ENCODE measurements at regions not wholly inside any gene's neighbourhood (a gene's known extent, or its start where the extent isn't known, plus 50 kb on each side); places are given as distances from the start of the nearest gene placed in this dataset.

- no peak for DNase-seq
Observed at GRCh38 chr11:111089759-111090158, 155.8 kb upstream of the POU2AF2 start.

GRCh38 chr11:111088847-111089355 lies 156.6 kb upstream of the POU2AF2 start:
- no peak for DNase-seq

DNA sequence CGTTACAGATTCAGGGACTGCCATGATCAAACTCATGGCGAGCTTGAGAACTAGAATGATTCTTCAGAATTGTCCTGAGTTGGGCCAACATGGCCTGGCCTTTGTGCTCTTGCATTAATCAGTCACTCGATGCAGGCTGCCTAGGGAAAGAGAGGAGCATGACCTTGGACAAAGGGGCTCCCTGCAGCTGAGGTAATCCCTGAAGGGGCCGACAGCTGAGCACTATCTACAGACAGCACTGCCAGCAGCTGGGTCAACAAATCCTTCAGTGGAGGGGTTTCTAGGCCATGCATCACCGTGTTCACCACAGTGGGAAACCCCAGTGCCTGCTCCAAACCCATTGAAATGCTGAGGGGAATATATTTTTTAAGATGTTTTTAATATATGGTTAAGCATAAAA lies 159.5 kb upstream of the POU2AF2 start:
- no peak for DNase-seq

GRCh38 chr11:111082664-111083063 lies 162.9 kb upstream of the POU2AF2 start:
- no peak for DNase-seq

DNA sequence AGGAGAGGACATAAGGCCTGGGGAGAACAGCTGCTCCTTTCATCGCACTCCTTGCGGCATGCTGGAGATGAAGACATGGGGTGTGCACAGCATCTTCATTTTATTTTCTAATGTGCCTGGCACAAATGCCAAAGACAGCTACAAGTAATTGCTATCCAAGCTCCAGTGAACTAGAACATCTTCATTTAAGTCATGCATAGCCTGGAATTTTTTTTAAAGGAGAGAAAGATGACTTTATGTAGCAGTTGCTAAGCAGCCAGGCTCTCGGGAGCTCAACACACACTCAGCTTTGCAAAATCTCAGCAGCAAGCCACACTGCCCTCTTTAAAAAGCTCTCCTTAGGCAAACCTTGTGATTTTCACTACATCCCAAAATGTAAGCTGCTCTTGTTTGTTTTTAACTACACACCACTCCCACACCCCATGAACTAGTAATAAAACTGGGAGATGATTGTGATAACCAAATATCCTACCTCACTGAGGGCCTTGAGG lies 164.5 kb upstream of the POU2AF2 start:
- no peak for DNase-seq

GRCh38 chr11:111077530-111078322 lies 167.8 kb upstream of the POU2AF2 start:
- DNase-seq, result no peak

DNA sequence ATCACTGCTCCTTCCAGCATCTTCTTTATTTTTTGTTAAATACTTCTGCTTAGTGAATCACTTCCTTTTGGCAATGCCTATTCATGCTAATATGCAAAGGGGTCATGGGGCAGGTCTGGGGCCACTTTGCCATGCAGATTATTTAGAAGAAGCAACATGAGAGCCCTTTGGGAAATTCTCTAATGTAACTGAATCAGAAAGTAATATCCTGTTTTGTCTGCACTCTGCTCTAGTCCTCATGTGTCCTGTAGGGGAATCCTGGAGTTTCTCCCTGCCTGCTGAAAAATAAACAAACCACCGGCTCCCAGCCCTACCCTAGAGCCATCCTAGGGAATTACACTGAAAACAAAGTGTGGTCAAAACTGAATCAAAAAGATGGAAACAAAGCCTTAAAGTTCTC lies 176.5 kb upstream of the POU2AF2 start:
- DNase-seq, result no peak

- DNase-seq, result no peak
Observed at GRCh38 chr11:111067994-111068393, 177.5 kb upstream of the POU2AF2 start.

DNA sequence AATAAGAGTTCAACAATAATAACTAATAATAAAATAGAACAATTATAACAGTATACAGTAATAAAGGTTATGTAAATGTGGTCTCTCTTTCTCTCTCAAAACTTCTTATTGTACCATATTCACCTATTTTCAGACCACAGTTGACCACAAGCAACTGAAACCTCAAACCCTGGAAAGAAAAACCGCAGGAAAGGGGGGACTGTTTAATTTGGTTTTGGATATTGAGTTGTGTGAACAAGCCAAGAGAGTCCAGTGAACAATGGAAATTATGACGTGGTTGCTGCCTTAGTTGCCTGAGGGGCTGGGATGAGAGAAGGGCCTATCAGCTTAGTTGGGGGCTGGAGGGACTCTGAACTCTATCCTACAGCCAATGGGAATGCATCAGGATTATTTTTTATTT lies 178.7 kb upstream of the POU2AF2 start:
- no peak for DNase-seq

- no peak for DNase-seq
Observed at GRCh38 chr11:111063726-111064517, 181.6 kb upstream of the POU2AF2 start.

- no peak for DNase-seq
Observed at GRCh38 chr11:111062420-111062819, 183.1 kb upstream of the POU2AF2 start.

GRCh38 chr11:111059726-111060125 lies 185.8 kb upstream of the POU2AF2 start:
- DNase-seq, result no peak

DNA sequence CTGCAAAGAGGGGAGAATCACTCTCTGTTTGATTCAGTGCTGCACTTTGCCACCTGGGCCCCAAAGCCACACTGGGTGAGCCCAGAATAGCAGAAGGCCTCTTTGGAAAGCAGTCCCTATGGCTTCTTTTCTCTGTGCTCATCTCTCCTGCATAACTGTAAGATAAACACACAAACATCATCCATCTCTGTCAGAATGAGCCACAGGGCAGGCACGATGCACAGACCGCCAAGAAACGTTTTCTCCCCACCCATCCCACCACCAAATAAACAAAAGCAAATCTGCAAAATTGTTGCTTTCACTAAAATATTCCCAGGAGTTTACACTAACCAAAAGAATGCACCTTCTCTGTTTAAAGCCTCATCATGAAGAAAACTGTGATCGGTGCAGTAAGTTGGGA lies 196.4 kb upstream of the POU2AF2 start:
- no peak for DNase-seq

GRCh38 chr11:111047374-111047773 lies 198.2 kb upstream of the POU2AF2 start:
- no peak for DNase-seq

- no peak for DNase-seq
Observed at GRCh38 chr11:111046291-111046690, 199.2 kb upstream of the POU2AF2 start.

DNA sequence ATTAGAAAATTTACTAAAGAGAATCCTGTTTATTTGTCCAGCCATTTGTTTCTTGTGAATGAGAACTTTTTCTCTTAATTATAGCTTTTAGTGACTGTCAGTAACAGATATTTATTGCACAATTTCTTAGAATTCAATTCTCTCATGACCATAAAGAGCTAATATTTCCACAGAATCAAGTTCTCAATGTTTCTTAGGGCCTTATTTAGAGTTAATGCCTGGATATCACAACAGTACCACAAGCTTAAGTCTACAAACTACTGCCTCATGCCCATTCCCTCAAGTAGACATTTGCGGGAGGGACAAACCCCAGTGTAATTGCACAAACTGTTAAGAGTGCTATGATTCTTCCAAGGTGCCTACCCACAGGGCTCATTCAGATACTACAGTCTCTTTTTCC lies 199.7 kb upstream of the POU2AF2 start:
- no peak for DNase-seq

DNA sequence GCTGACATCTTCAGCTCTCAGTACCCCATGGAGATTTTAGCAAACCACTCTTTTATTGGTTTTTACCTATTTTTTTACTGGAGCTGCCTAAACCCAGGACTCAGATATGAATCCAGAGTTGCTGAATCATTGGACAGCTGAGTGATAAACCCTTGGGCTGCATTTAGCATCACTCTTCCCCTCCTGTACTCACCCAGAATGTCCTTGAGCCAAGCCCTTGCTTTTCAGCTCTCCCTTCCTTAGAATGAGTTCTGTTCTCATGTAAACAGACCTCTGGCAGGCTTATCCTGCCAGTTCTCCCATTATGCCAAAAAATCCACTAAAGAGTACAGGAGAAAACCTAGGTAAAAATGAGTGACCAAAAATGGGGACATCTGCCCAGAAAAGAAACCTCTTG lies 200.1 kb upstream of the POU2AF2 start:
- no peak for DNase-seq

DNA sequence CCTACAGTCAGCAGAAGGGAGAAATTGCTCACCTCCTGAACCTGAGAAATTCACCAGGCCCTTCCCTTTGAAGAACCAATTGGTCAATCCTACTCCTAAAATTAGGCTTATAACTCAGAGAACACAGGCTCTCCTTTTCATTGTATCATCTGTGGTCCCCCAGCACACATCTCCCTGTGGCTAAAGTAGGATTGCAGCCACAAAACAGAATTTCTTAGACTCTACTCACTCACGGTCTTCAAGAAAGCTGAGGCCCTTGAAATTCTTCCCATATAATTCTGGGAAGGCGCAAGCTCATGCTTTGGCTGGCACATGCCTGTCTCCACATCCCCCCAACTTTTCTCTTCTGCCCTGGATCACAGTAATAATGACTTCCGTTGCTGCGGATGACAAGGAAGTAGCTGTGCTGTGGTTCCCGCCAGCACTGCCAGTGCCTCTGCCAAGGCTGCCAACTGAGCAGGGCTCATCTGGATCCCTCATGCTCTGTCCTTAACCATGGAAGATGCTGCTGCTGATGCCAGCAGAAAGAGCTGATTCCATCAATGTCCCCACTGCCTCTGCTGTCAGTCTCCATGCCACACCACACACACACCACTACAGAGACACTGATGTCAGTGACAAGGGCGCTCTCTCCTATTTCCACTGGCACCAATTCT lies 200.6 kb upstream of the POU2AF2 start:
- DNase-seq, result no peak

DNA sequence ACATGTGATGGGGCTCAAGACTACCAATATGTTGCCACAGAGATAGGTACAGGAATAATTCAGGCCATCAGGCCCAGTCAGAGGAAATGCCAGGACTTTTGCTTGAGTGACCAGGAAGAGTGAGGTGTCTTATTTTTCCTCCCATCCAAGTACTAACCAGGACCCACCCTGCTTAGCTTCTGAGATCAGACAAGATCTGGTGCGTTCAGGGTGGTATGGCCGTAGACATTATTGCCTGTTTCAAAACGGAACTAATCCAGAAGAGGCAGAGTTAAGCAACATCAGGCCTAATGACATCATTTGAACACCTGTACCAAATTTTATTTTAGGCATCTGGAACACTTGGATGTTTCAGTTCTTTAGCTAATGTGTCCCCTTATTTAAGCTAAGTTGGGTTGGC lies 205.5 kb upstream of the POU2AF2 start:
- no peak for DNase-seq

GRCh38 chr11:111035746-111036145 lies 209.8 kb upstream of the POU2AF2 start:
- DNase-seq, result no peak

DNA sequence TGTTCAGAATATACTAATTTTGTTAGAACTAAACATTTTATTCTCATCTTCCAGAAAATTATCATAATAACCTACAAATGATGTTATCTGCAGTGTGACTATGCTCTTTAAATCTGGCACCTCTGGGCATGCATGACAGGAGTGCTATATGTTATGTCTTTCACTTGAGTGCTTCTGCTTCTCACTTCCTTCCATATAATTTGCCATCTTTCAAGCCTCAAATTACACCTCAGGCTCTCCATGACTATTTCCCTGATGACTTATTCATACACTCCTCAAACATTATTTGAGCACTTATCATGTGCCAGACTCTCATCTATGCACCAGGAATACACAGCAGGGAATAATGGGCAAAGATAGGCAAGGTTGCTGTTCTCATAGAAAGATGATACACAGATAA lies 219.3 kb upstream of the POU2AF2 start:
- no peak for DNase-seq

GRCh38 chr11:111021131-111021530 lies 224.4 kb upstream of the POU2AF2 start:
- DNase-seq, result no peak

- no peak for DNase-seq
Observed at GRCh38 chr11:111019871-111020670, 225.5 kb upstream of the POU2AF2 start.

Measured in CD4-positive, alpha-beta T cell treated with Interleukin-10 for 1 hour (primary cell).